Activated naive CD4-positive, alpha-beta T cell (primary cell): ENCODE measurements at regions not wholly inside any gene's neighbourhood (a gene's known extent, or its start where the extent isn't known, plus 50 kb on each side); places are given as distances from the start of the nearest gene placed in this dataset.

Experiments
- DNase-seq, 4 experiments: peaks; one replicate each; lab custom pipeline; 2025; lab: John Stamatoyannopoulos, UW

- no peak for DNase-seq
These were observed 399.3 kb downstream of the HTR7 start for GRCh38 chr10:90458571-90458970.

- DNase-seq: no peak
These were observed 396.2 kb downstream of the HTR7 start for GRCh38 chr10:90461437-90462155.

- no peak for DNase-seq
These were observed 394.9 kb downstream of the HTR7 start for GRCh38 chr10:90462749-90463470.

GRCh38 chr10:90464329-90464728 is 393.5 kb downstream of the HTR7 start:
- DNase-seq: no peak

GRCh38 chr10:90470966-90471365 is 386.9 kb downstream of the HTR7 start:
- no peak for DNase-seq

- DNase-seq: no peak
These were observed 377.4 kb downstream of the HTR7 start for GRCh38 chr10:90480466-90480865.

GRCh38 chr10:90481326-90481923 is 376.4 kb downstream of the HTR7 start:
- DNase-seq: no peak

GRCh38 chr10:90484518-90484917 is 373.3 kb downstream of the HTR7 start:
- no peak for DNase-seq

GRCh38 chr10:90494183-90494582 is 363.7 kb downstream of the HTR7 start:
- no peak for DNase-seq

- DNase-seq: no peak
These were observed 353.7 kb downstream of the HTR7 start for GRCh38 chr10:90504172-90504571.

- no peak for DNase-seq
These were observed 331.1 kb downstream of the HTR7 start for GRCh38 chr10:90526721-90527120.

- no peak for DNase-seq
These were observed 327.3 kb downstream of the HTR7 start for GRCh38 chr10:90530521-90530920.

GRCh38 chr10:90557385-90557784 is 300.5 kb downstream of the HTR7 start:
- no peak for DNase-seq

- DNase-seq: no peak
These were observed 297.5 kb downstream of the HTR7 start for GRCh38 chr10:90560331-90560730.

GRCh38 chr10:90561666-90562065 is 296.2 kb downstream of the HTR7 start:
- no peak for DNase-seq

- no peak for DNase-seq
These were observed 286.2 kb downstream of the HTR7 start for GRCh38 chr10:90571481-90572258.

GRCh38 chr10:90575125-90575524 is 282.7 kb downstream of the HTR7 start:
- no peak for DNase-seq

- DNase-seq: no peak
These were observed 280.3 kb downstream of the HTR7 start for GRCh38 chr10:90577569-90577968.

- DNase-seq: no peak
These were observed 278.1 kb downstream of the HTR7 start for GRCh38 chr10:90579602-90580242.

- DNase-seq: no peak
These were observed 274.4 kb downstream of the HTR7 start for GRCh38 chr10:90583416-90583815.

- DNase-seq: no peak
These were observed 270.8 kb downstream of the HTR7 start for GRCh38 chr10:90587081-90587491.

- no peak for DNase-seq
These were observed 270.3 kb downstream of the HTR7 start for GRCh38 chr10:90587561-90587960.
